HEK293 (cell line): ENCODE measurements at regions not wholly inside any gene's neighbourhood (a gene's known extent, or its start where the extent isn't known, plus 50 kb on each side); places are given as distances from the start of the nearest gene placed in this dataset.

Source experiments
- CTCF ChIA-PET: fragments of 350-600 bp; formaldehyde crosslinking; extraction: SDS; loops from one replicate; lab custom pipeline; 2021; ENCODE audit warnings: antibody characterized with exemption; lab: Yijun Ruan, JAX
- POLR2A ChIA-PET: fragments of 300-600 bp; formaldehyde crosslinking; extraction: SDS; loops from one replicate; lab custom pipeline; 2020; ENCODE audit warnings: antibody characterized with exemption, inconsistent platforms; lab: Yijun Ruan, JAX
- H3K27ac ChIP-seq: fragments of 200-500 bp; sonication (Bioruptor generic); 2 replicates; pipeline ENCODE4 v1.5.1; 2014; ENCODE audit warnings: low read depth, low read length, control low read depth, inconsistent platforms; ENCODE audit errors: extremely low read depth
- H3K36me3 ChIP-seq, 2 experiments: fragments of 200-500 bp in 1 of 2; sonication (Bioruptor generic) in 1 of 2; 1 replicate in 1 of 2; 2 replicates in 1 of 2; pipeline ENCODE4 v1.5.1; 2014 to 2017; ENCODE audit warnings: inconsistent platforms in 2 of 2, low read length in 2 of 2; ENCODE audit not compliant: control insufficient read depth in 2 of 2, insufficient read depth in 1 of 2
- H3K4me1 ChIP-seq: fragments of 200-500 bp; sonication (Bioruptor generic); 2 replicates; pipeline ENCODE4 v1.5.1; 2014; ENCODE audit warnings: mild to moderate bottlenecking, low read length, inconsistent platforms; ENCODE audit not compliant: control insufficient read depth, insufficient read depth
- H3K4me3 ChIP-seq: 2 replicates; pipeline ENCODE4 v1.5.1; 2011; ENCODE audit warnings: low read depth, mild to moderate bottlenecking, control low read depth, low read length, moderate library complexity
- H3K9me3 ChIP-seq: fragments of 200-500 bp; sonication (Bioruptor generic); 2 replicates; pipeline ENCODE4 v1.5.1; 2014; ENCODE audit warnings: low read depth, low read length, inconsistent platforms; ENCODE audit not compliant: control insufficient read depth, insufficient read depth
- BCL11B ChIP-seq: fragments of 450-650 bp; formaldehyde crosslinking; IDR thresholded peaks from 2 replicates; pipeline ENCODE4 v1.5.1; 2016; ENCODE audit warnings: low read depth, missing biosample characterization, missing genetic modification characterization
- HOXC10 ChIP-seq: sonication (generic); formaldehyde crosslinking; IDR thresholded peaks from 2 replicates; pipeline ENCODE4 v1.8.1; 2023; ENCODE audit warnings: mild to moderate bottlenecking, missing genetic modification reagents
- PATZ1 ChIP-seq: fragments of 450-650 bp; formaldehyde crosslinking; IDR thresholded peaks from 2 replicates; pipeline ENCODE4 v1.5.1; 2016; ENCODE audit warnings: missing biosample characterization, missing genetic modification characterization
- PRDM1 ChIP-seq: fragments of 450-650 bp; formaldehyde crosslinking; IDR thresholded peaks from 2 replicates; pipeline ENCODE4; 2016; ENCODE audit warnings: missing biosample characterization, missing genetic modification characterization
- REPIN1 ChIP-seq: fragments of 450-650 bp; formaldehyde crosslinking; IDR thresholded peaks from 2 replicates; pipeline ENCODE4 v1.5.1; 2017; ENCODE audit warnings: missing biosample characterization, missing genetic modification characterization, low read depth
- SP3 ChIP-seq: fragments of 450-650 bp; formaldehyde crosslinking; IDR thresholded peaks from 2 replicates; pipeline ENCODE4 v1.5.1; 2016; ENCODE audit warnings: missing biosample characterization, missing genetic modification characterization
- ZBTB44 ChIP-seq: fragments of 450-650 bp; IDR thresholded peaks from 2 replicates; pipeline ENCODE4 v1.5.1; 2018; ENCODE audit warnings: missing biosample characterization, mild to moderate bottlenecking, missing genetic modification characterization
- ZBTB6 ChIP-seq: fragments of 450-650 bp; formaldehyde crosslinking; IDR thresholded peaks from 2 replicates; pipeline ENCODE4 v1.5.1; 2017; ENCODE audit warnings: missing biosample characterization, missing genetic modification characterization
- ZNF416 ChIP-seq: fragments of 450-650 bp; formaldehyde crosslinking; IDR thresholded peaks from 2 replicates; pipeline ENCODE4 v1.5.1; 2016; ENCODE audit warnings: missing biosample characterization, missing genetic modification characterization
- ZNF473 ChIP-seq: fragments of 450-650 bp; formaldehyde crosslinking; IDR thresholded peaks from 2 replicates; pipeline ENCODE4 v1.5.1; 2017; ENCODE audit warnings: missing biosample characterization, missing genetic modification characterization
- ZNF529 ChIP-seq: fragments of 450-650 bp; formaldehyde crosslinking; IDR thresholded peaks from 2 replicates; pipeline ENCODE4 v1.5.1; 2017; ENCODE audit warnings: missing genetic modification characterization, missing biosample characterization; ENCODE audit not compliant: insufficient replicate concordance
- ZNF600 ChIP-seq: fragments of 450-650 bp; formaldehyde crosslinking; IDR thresholded peaks from 2 replicates; pipeline ENCODE4 v1.5.1; 2016; ENCODE audit warnings: missing biosample characterization, missing genetic modification characterization
- ZNF76 ChIP-seq: fragments of 450-650 bp; formaldehyde crosslinking; IDR thresholded peaks from 2 replicates; pipeline ENCODE4; 2016; ENCODE audit warnings: low read depth, missing biosample characterization, missing genetic modification characterization, borderline replicate concordance
- ZNF776 ChIP-seq: fragments of 450-650 bp; formaldehyde crosslinking; IDR thresholded peaks from 2 replicates; pipeline ENCODE4 v1.5.0; 2017; ENCODE audit warnings: missing biosample characterization, missing genetic modification characterization, borderline replicate concordance
- ZNF777 ChIP-seq: fragments of 450-650 bp; formaldehyde crosslinking; IDR thresholded peaks from 2 replicates; pipeline ENCODE4 v1.5.1; 2017; ENCODE audit warnings: missing biosample characterization, missing genetic modification characterization, borderline replicate concordance
- TF ChIP-seq, protein P1 (sequence below): fragments of 450-650 bp; formaldehyde crosslinking; IDR thresholded peaks from 2 replicates; pipeline ENCODE4 v1.5.1; 2017; ENCODE audit warnings: missing biosample characterization, missing genetic modification characterization
- TF ChIP-seq, protein P2 (sequence below): fragments of 450-650 bp; formaldehyde crosslinking; IDR thresholded peaks from 2 replicates; pipeline ENCODE4 v1.5.1; 2017; ENCODE audit warnings: missing biosample characterization, missing genetic modification characterization

GRCh38 chr2:2855297-2855696 lies 522.3 kb downstream of the EIPR1 start:
- Histone ChIP-seq H3K9me3 (no peaks in the 10 kb centered on the region), H3K27ac (no peak overlapping the region), H3K36me3 (no peaks in the 10 kb centered on the region), H3K4me3 (no peak overlapping the region), H3K4me1 (no peaks in the 10 kb centered on the region)
- TF ChIP-seq SP3 (tag by site-specific recombination): no peak
- TF ChIP-seq, protein P1, sequence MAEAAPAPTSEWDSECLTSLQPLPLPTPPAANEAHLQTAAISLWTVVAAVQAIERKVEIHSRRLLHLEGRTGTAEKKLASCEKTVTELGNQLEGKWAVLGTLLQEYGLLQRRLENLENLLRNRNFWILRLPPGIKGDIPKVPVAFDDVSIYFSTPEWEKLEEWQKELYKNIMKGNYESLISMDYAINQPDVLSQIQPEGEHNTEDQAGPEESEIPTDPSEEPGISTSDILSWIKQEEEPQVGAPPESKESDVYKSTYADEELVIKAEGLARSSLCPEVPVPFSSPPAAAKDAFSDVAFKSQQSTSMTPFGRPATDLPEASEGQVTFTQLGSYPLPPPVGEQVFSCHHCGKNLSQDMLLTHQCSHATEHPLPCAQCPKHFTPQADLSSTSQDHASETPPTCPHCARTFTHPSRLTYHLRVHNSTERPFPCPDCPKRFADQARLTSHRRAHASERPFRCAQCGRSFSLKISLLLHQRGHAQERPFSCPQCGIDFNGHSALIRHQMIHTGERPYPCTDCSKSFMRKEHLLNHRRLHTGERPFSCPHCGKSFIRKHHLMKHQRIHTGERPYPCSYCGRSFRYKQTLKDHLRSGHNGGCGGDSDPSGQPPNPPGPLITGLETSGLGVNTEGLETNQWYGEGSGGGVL (tag by site-specific recombination): no peak
- ChIA-PET CTCF (no interaction called here), POLR2A (no interaction called here)

- Histone ChIP-seq H3K36me3 (no peaks in the 10 kb centered on the region), H3K4me1 (no peaks in the 10 kb centered on the region), H3K27ac (no peak overlapping the region), H3K9me3 (no peaks in the 10 kb centered on the region), H3K4me3 (no peak overlapping the region)
- CTCF ChIA-PET: no interaction called here
- POLR2A ChIA-PET: no interaction called here
- TF ChIP-seq HOXC10 (CRISPR knock-in tag) (no peak), BCL11B (no peak), ZNF600 (tag by site-specific recombination) (no peak), ZNF777 (no peak), PRDM1 (tag by site-specific recombination) (no peak)
- TF ChIP-seq, protein P2, sequence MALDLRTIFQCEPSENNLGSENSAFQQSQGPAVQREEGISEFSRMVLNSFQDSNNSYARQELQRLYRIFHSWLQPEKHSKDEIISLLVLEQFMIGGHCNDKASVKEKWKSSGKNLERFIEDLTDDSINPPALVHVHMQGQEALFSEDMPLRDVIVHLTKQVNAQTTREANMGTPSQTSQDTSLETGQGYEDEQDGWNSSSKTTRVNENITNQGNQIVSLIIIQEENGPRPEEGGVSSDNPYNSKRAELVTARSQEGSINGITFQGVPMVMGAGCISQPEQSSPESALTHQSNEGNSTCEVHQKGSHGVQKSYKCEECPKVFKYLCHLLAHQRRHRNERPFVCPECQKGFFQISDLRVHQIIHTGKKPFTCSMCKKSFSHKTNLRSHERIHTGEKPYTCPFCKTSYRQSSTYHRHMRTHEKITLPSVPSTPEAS (tag by site-specific recombination): peak; percentile 9; the same call in 1 of the 2 replicates
Observed at GRCh38 chr2:2853346-2853745, 522.3 kb upstream of the MYT1L start.

- ChIA-PET CTCF (no interaction called here), POLR2A (no interaction called here)
- TF ChIP-seq ZNF416 (tag by site-specific recombination): no peak
- no peak for TF ChIP-seq ZNF600 (tag by site-specific recombination)
- no peaks in the 10 kb centered on the region for H3K4me1 ChIP-seq
- H3K9me3 ChIP-seq: no peaks in the 10 kb centered on the region
- H3K4me3 ChIP-seq: no peak overlapping the region
- H3K27ac ChIP-seq: no peak overlapping the region
- no peaks in the 10 kb centered on the region for H3K36me3 ChIP-seq
Observed at GRCh38 chr2:2851806-2852777, 521.0 kb upstream of the MYT1L start.

GRCh38 chr2:2851316-2851715 lies 520.2 kb upstream of the MYT1L start:
- POLR2A ChIA-PET: no interaction called here
- H3K9me3 ChIP-seq: no peaks in the 10 kb centered on the region
- no peaks in the 10 kb centered on the region for H3K4me1 ChIP-seq
- H3K4me3 ChIP-seq: no peak overlapping the region
- no peaks in the 10 kb centered on the region for H3K36me3 ChIP-seq
- CTCF ChIA-PET: no interaction called here
- no peak overlapping the region for H3K27ac ChIP-seq
- no peak for TF ChIP-seq ZBTB44
- TF ChIP-seq ZNF473: no peak
- TF ChIP-seq ZNF776 (tag by site-specific recombination): no peak
- no peak for TF ChIP-seq REPIN1 (tag by site-specific recombination)
- TF ChIP-seq ZNF76 (tag by site-specific recombination): no peak
- TF ChIP-seq PATZ1 (tag by site-specific recombination): no peak
- no peak for TF ChIP-seq ZNF529 (tag by site-specific recombination)
- TF ChIP-seq ZBTB6: no peak
